ENCODE measurements at regions not wholly inside any gene's neighbourhood (a gene's known extent, or its start where the extent isn't known, plus 50 kb on each side); places are given as distances from the start of the nearest gene placed in this dataset.

- no peak for DNase-seq (ENCODE audit: low read depth in 4 of 4, low spot score in 3 of 4)
Observed at GRCh38 chr2:191556463-191556862, 121.5 kb upstream of the NABP1 start.

DNA sequence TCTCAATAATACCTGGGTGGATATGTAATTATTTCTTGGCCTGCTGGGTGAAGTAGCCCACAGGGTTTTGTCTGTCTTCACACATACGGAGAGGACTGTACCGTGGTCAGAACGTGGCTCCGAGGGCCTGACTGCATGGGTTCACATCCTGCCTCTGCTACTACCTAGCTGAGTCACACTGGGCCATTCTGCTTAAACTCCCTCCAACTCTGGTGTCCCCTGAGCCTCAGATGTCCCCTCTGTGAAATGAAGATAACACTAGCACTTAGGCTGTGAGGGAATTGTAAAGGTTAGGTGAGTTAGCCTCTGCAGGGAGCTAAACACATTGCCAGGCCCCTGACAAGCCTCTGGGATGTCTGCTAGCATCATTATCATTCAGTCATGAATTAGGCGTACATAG is 120.1 kb upstream of the NABP1 start:
- DNase-seq (ENCODE audit: low read depth in 4 of 4, low spot score in 3 of 4), result no peak

DNA sequence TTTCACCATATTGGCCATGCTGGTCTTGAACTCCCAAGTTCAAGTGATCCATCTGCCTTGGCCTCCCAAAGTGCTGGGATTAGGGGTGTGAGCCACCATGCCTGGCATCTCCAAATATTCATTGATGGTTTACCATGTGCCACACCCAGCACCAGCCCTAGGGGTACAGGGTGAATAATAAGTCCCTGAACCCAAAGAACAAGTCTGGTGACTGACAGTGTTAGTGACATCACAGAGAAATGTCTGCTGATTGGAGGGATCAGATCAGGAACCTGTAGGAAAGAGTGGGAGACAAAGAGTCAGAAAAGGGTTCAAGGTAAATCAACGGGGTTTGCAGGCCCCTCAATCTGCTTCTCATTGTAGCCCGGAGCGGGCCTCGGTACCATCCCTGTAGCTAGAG is 118.4 kb upstream of the NABP1 start:
- no peak for DNase-seq (ENCODE audit: low read depth in 4 of 4, low spot score in 3 of 4)

DNA sequence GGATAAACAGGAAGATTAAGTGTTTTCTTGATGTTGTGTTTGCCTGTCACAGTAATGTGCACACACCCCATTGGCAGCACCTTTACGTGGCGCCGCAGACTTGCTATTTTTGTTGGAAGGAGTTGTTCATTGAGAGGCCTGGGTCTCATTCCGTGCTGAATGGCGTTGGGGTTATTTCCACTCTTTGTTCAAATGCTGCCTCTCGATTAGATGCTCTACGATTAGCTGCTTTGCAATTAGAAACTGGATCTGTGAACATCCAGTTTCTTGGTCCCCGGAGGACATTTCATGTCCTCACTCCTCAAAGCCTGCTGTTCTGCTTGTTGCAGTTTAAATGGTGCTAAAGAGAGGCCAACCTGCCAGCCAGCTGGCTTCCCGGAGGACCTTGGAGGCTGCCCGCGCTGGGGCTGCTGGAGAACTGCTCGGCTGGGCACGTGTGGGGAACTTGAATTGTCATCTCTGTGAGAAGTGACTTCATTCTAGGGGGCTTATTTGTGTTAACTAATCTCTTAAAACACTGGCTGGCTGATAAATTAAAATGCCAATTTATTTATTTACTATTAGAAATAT is 117.4 kb upstream of the NABP1 start:
- DNase-seq (ENCODE audit: low read depth in 4 of 4, low spot score in 3 of 4), result no peak

DNA sequence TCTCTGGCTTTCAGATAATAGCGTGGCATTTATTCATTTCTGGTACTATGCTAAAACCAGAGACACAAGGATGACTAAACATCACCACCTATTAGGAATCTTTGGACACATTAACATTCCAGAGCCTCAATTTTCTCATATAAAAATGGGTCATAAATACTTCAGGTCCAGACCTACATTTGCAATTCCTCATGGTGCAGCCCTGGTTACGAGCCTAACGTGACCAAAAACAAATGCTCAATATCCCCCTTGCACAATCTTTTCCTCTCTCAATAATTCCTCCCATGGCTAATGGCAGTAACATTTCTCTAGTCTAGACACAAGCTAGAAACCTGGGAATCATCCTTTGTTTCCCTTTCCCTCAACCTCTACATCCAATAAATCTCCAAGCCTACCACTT is 112.8 kb upstream of the NABP1 start:
- no peak for DNase-seq (ENCODE audit: low read depth in 4 of 4, low spot score in 3 of 4)

DNA sequence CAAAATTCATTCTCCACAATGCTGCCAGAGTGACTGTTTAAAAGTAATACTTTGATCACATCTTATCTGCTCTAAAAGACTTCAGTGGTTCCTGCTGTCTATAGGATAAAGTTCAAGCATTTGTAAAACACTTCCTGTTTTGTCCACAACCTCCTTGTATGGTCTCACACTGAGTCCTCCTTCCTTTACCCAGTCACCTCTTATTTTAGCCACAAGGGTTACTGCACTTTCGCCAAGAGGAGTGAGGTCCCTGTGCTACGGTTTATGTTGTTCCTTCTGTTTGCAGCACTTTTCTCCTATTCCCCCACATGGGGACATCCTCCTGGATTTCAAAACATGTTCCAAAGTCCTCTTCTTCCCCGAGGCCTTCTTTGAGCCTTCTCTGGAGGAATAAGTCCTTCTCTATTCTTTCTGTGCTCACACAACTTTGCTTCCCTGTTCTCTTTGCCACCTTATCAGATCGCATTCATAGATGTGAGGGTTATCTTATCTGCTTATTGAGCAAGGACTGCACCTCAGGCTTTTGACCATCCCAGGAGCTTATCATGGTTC is 112.2 kb upstream of the NABP1 start:
- DNase-seq (ENCODE audit: low read depth in 4 of 4, low spot score in 3 of 4), result no peak

- peak in 2 of 4 donors; percentile 23 to 33 for DNase-seq (ENCODE audit: low read depth in 4 of 4, low spot score in 3 of 4)
Observed at GRCh38 chr2:191566344-191566743, 111.6 kb upstream of the NABP1 start.

- no peak for DNase-seq (ENCODE audit: low read depth in 4 of 4, low spot score in 3 of 4)
Observed at GRCh38 chr2:191567206-191567605, 110.7 kb upstream of the NABP1 start.

DNA sequence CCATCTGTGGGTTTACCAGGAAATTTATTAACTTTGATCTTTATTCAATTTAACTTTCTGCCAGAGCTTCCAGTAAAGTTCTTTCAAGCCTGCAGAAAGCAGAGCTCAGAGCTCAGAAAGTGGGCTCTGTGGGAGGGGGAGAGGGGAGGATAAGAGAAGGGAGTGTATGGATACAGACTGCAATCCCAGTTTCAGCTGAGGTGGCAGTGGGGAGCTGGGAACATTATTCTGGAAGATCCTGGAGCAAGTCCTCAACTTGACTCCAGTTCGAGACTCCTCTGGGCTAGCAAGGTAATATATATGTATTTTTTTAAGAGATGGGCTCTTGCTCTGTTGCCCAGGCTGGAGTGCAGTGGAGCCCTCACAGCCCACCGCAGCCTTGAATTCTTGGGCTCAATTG is 108.9 kb upstream of the NABP1 start:
- DNase-seq (ENCODE audit: low read depth in 4 of 4, low spot score in 3 of 4), result no peak

DNA sequence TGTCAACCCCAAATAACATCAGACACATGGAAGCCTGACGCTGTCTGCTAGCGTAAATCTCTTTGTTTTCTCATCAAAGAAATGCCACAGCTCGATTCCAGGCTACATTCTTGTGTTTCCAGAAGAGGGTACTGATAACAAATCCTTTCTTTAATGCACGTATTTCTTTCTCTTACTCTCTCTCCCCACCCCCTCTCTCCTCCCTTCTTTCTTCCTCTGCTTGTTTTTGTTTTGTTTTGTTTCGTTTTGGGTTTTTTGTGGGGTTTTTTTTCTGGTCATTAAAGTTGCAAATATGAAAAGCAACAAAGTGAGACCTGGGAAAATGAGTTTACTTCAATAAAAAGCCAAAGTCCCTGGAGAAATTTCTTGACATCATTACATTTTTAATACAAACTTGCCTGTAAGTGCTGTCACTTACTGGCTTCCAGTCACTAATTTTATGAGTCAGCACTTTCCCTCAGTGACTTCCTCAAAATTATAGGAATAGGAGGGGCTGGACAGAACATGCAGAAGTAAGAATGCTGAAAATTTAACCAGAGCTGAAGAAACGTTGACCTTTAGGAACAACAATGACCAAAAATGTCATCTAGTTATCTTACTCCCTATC is 106.7 kb upstream of the NABP1 start:
- no peak for DNase-seq (ENCODE audit: low read depth in 4 of 4, low spot score in 3 of 4)

DNA sequence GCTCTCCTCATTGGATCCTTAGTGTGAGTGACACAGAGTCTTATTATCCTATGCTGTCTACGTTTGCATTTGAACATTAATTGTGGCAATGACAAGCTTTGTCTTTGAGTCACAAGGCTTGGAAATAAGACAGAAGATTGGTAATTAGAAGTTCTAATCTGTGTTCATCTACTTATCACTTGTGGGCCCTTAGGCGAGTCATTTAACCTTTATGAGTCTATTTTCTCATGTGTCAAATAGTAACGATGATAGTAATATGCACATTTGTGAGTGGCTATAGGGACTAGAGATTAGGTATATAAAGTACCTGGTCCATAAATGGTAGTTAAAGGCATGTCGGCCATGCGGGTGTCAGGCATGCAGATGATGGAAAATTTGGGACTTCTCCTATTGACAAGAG is 105.6 kb upstream of the NABP1 start:
- no peak for DNase-seq (ENCODE audit: low read depth in 4 of 4, low spot score in 3 of 4)

DNA sequence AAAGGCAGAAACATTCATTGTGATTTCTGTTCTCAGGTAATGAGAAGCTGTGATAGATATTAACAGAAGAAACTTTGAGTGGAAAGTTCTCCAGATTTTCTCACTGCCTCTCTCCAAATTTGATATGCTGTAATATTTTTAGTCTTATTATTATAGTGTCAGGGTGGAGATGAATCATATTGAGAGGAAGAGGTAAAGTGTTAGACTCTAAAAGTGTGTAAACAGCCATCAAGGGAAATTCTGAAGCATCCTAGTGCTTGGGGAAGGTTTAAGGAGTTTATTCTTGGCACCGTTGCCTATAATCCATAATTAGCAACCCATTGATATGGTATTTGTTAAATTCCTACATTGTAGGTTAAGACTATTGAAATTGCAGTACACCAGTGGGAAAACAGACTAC is 104.7 kb upstream of the NABP1 start:
- DNase-seq (ENCODE audit: low read depth in 4 of 4, low spot score in 3 of 4), result no peak

DNA sequence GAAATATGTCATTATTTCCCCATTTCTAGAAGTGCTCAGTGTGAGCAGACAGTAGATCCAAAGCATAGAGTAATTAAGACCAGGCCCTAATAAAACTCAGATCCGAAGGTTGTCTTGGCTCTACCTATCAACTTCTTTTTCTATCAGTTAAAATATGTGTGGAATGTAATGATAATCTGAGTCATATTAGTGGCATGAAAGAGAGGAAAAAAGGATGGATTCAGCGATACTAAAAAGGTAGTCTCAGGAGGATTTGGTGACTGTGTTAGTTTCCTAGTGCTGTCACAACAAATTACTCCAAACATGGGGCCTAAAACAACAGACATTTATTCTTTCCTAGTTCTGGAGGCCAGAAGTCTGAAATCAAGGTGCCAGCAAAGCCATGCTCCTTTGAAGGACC is 103.7 kb upstream of the NABP1 start:
- no peak for DNase-seq (ENCODE audit: low read depth in 4 of 4, low spot score in 3 of 4)

GRCh38 chr2:191577605-191578004 is 100.3 kb upstream of the NABP1 start:
- DNase-seq (ENCODE audit: low read depth in 4 of 4, low spot score in 3 of 4), result no peak

- no peak for DNase-seq (ENCODE audit: low read depth in 4 of 4, low spot score in 3 of 4)
Observed at GRCh38 chr2:191578031-191578430, 99.9 kb upstream of the NABP1 start.

GRCh38 chr2:191580581-191580980 is 97.4 kb upstream of the NABP1 start:
- DNase-seq (ENCODE audit: low read depth in 4 of 4, low spot score in 3 of 4), result no peak

DNA sequence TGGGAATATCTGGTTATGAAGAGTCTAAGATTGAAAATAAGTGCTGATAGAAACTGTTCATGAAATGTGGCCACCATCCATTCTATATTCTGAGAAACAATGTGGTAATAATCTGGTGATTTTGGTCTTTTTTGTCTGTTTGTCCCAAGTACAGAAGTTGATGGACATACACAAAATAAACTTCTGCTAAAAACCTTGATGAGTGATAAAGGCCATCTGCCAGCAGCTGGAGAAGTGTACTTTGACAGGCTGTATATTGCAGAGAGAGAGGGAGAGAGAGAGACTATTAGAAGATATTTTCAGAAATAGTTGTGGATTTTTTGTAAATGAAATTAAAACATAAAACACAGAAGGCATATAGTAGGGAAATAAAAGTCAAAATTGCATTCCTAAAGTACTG is 96.9 kb upstream of the NABP1 start:
- no peak for DNase-seq (ENCODE audit: low read depth in 4 of 4, low spot score in 3 of 4)

- DNase-seq (ENCODE audit: low read depth in 4 of 4, low spot score in 3 of 4), result no peak
Observed at GRCh38 chr2:191582355-191582754, 95.6 kb upstream of the NABP1 start.

DNA sequence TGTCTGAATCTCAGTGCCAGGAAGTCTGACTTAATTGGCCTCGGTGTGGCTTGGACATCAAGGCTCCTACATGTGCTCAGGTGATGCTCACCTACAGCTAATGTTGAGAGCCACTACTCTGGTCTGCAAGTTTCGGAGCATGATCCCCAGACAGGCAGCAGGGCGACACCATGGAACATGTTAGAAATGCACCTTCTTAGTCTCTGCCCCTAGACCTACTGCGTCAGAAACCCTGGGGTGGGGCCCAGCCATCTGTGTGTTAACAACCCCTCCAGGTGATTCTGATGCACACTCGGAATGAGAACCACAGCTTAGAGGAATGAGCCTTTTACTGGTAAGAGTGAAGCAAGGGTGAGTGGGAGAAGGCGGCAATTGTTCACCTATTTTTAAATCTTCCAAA is 86.9 kb upstream of the NABP1 start:
- DNase-seq (ENCODE audit: low read depth in 4 of 4, low spot score in 3 of 4), result no peak

DNA sequence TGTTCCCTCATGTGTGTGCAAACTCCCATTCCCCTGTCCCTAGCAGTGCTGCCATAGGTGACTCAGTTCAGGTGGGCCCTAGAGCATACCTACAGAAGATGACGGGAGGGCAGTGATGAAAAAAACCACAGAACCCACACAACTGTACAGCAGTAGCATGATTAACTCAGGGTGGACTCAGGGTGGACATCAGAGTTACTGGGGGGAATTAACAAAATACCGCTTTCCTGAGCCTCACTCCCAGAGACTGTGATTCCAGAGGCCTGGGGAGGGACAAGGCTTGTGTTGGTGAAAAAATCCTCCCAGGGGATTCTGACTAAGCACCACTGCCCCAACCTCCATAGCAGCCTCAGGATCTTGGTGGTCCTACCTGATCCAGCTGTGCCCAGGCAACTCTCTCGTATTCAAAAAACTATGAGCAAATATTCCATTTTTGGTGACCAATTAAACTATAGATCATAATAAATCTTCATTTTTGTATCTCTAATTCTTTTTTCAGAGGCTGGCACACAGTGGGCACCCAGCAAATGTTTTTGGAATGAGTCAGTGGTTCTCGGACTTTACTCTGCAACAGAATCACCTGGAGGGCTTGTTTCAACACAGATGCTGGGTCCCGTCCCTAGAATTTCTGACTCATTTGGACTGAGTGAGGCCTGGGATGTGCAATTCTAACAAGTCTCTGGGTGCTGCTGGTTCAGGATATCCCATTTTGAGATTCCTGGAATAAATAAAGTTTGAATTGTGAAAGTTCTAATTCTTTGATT is 84.1 kb upstream of the NABP1 start:
- DNase-seq (ENCODE audit: low read depth in 4 of 4, low spot score in 3 of 4), result no peak

- DNase-seq (ENCODE audit: low read depth in 4 of 4, low spot score in 3 of 4), result no peak
Observed at GRCh38 chr2:191597186-191597751, 80.7 kb upstream of the NABP1 start.

DNA sequence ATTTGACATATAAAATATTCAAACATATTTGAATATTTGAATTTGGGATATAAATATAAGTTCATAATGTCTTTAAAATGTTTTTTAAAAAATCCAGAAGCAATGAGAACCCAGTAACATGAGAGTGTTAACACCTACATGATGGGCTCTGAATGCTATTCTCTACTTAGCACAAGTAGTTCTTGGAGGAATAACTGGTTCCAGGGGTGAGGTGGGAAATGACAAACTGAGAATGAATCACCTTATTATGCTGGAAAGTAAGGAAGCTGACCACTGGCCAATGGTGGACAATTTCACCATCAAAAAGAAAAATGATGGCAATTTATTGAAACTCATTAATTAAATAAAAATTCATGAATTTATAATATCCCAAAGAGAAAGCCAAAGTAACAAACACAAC is 79.6 kb upstream of the NABP1 start:
- DNase-seq (ENCODE audit: low read depth in 4 of 4, low spot score in 3 of 4), result no peak
